ENCODE measurements at regions not wholly inside any gene's neighbourhood (a gene's known extent, or its start where the extent isn't known, plus 50 kb on each side); places are given as distances from the start of the nearest gene placed in this dataset.
A peak's percentile ranks its signal among the peaks of the same experiment; 100 is the strongest.

- no peaks in the 10 kb centered on the region for H3K27me3 ChIP-seq
- WGBS, 2 donors: 84 to 91% methylated on average over 6 of the region's 6 CpGs
- no peaks in the 10 kb centered on the region for H3K9me3 ChIP-seq
- H3K4me3 ChIP-seq: no peak overlapping the region
- peaks cover 0 to 9% (median 0%) of the 10 kb centered on the region in 9 donors for H3K4me1 ChIP-seq
- DNase-seq (no peak), ATAC-seq (no peak)
- intact Hi-C loops (cut with DNase I): no loop called here
- H3K36me3 ChIP-seq: no peaks in the 10 kb centered on the region
- no peak overlapping the region for H3K27ac ChIP-seq
- TF ChIP-seq CTCF (IDR thresholded peaks at IDR 0.05): no peak
Observed at GRCh38 chr1:219500327-219500897, 112.5 kb downstream of the ZC3H11B start.

- 88 to 97% methylated on average over 1 of the region's 1 CpG for WGBS, 2 donors
Observed at GRCh38 chr1:219498666-219499065, 114.2 kb downstream of the ZC3H11B start.

GRCh38 chr1:219495737-219496408, 117.0 kb downstream of the ZC3H11B start:
- no peak for ATAC-seq
- Histone ChIP-seq H3K27me3 (no peaks in the 10 kb centered on the region), H3K4me1 (peaks cover 0 to 9% (median 0%) of the 10 kb centered on the region in 9 donors), H3K4me3 (no peak overlapping the region), H3K36me3 (no peaks in the 10 kb centered on the region), H3K9me3 (no peaks in the 10 kb centered on the region), H3K27ac (no peak overlapping the region)
- 85% methylated on average over 6 of the region's 6 CpGs for WGBS, 2 donors
- intact Hi-C loops (cut with DNase I): no loop called here
- no peak for TF ChIP-seq CTCF (IDR thresholded peaks at IDR 0.05)
- DNase-seq: no peak

More at GRCh38 chr1:219498666-219499065, 114.2 kb downstream of the ZC3H11B start:
- H3K27me3 ChIP-seq: no peaks in the 10 kb centered on the region
- DNase-seq (no peak), ATAC-seq (peak in 1 of 8 donors; percentile 25)
- no peaks in the 10 kb centered on the region for H3K9me3 ChIP-seq
- no peak for TF ChIP-seq CTCF (IDR thresholded peaks at IDR 0.05)
- intact Hi-C loops (cut with DNase I): no loop called here
- no peak overlapping the region for H3K4me3 ChIP-seq
- H3K36me3 ChIP-seq: no peaks in the 10 kb centered on the region
- peaks cover 0 to 9% (median 0%) of the 10 kb centered on the region in 9 donors for H3K4me1 ChIP-seq
- H3K27ac ChIP-seq: no peak overlapping the region

GRCh38 chr1:219492717-219493116, 120.2 kb downstream of the ZC3H11B start:
- 66 to 67% methylated on average over 3 of the region's 3 CpGs for WGBS, 2 donors
- ATAC-seq (no peak), DNase-seq (no peak)
- Histone ChIP-seq H3K36me3 (no peaks in the 10 kb centered on the region), H3K27ac (no peak overlapping the region), H3K4me3 (no peak overlapping the region), H3K4me1 (no peaks in the 10 kb centered on the region), H3K9me3 (no peaks in the 10 kb centered on the region), H3K27me3 (no peaks in the 10 kb centered on the region)
- intact Hi-C loops (cut with DNase I): no loop called here
- no peak for TF ChIP-seq CTCF (IDR thresholded peaks at IDR 0.05)
